ENCODE measurements at regions not wholly inside any gene's neighbourhood (a gene's known extent, or its start where the extent isn't known, plus 50 kb on each side); places are given as distances from the start of the nearest gene placed in this dataset.

DNA sequence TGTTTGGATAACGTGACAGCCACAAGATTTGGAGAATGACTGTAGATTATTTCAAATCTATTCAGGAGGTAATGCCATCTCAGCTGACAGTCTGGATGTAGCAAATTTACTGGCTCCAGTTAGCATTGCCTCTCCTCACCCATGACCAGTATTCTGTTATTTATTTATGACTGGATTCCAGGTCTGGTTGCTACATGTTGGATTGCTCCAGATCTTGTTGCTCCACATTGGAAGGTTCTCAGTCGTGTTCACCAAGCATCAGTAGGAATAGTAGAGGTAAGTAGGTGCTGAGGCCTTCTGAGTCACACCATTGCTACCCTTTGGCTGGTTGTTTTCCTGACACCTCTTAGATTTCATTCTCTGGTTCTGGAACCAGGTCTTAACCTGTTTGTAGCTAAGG is 69.5 kb upstream of the ELOVL5 start:
- no peak for DNase-seq (ENCODE audit: extremely low read depth, low read depth)
- H3K4me3 ChIP-seq (replicated peaks; ENCODE audit: low read depth, low read length), result no peak overlapping the region
- TF ChIP-seq CTCF (IDR thresholded peaks at IDR 0.05; ENCODE audit: low read depth, low read length, missing control alignments), result no peak

- H3K4me3 ChIP-seq (replicated peaks; ENCODE audit: low read depth, low read length), result no peak overlapping the region
- no peak for DNase-seq (ENCODE audit: extremely low read depth, low read depth)
- no peak for TF ChIP-seq CTCF (IDR thresholded peaks at IDR 0.05; ENCODE audit: low read depth, low read length, missing control alignments)
These were observed 68.4 kb upstream of the ELOVL5 start for GRCh38 chr6:53417141-53417540.

DNA sequence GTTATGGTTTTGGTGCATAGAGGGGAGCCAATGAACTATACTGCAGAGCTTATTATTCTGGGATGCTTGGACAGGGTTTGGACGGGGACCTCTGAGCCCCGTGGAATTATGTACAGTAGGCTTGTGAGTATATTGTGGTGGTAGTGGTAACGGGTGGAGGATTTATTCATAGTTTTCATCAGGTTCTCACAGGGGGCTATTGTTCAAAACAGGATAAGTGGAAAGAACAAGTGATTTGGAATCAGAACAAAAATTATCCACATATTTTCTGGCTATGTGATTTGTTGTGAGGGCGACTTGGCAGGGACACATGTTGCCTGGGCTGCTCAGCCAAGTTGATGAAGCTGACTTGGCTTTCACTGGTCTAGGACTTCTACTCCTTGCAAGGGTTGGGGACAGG is 64.6 kb upstream of the ELOVL5 start:
- H3K4me3 ChIP-seq (replicated peaks; ENCODE audit: low read depth, low read length), result no peak overlapping the region
- TF ChIP-seq CTCF (IDR thresholded peaks at IDR 0.05; ENCODE audit: low read depth, low read length, missing control alignments), result no peak
- no peak for DNase-seq (ENCODE audit: extremely low read depth, low read depth)

- H3K4me3 ChIP-seq (replicated peaks; ENCODE audit: low read depth, low read length), result no peak overlapping the region
- no peak for TF ChIP-seq CTCF (IDR thresholded peaks at IDR 0.05; ENCODE audit: low read depth, low read length, missing control alignments)
- no peak for DNase-seq (ENCODE audit: extremely low read depth, low read depth)
These were observed 64.0 kb upstream of the ELOVL5 start for GRCh38 chr6:53412751-53413150.

GRCh38 chr6:53412021-53412715 is 63.4 kb upstream of the ELOVL5 start:
- DNase-seq (ENCODE audit: extremely low read depth, low read depth), result no peak
- no peak for TF ChIP-seq CTCF (IDR thresholded peaks at IDR 0.05; ENCODE audit: low read depth, low read length, missing control alignments)
- H3K4me3 ChIP-seq (replicated peaks; ENCODE audit: low read depth, low read length), result no peak overlapping the region

DNA sequence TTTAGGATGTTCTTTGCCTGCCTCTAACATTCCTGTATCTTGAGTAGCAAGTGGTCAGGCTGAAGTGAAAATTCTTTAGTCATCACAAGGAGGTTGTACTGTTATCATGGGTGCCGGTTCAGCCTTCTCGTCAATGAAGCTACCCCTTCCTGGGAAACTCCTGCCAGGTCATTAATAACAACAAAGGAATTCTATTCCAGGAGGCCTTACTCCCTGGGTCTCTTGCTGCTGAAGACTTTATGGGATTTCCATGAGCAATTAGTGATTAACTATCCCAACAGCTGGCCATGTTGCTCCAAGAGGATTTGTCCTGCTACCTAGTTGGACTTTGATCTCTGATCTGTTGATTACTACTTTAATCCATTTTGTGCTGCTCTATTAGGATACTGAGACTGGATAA is 62.7 kb upstream of the ELOVL5 start:
- H3K4me3 ChIP-seq (replicated peaks; ENCODE audit: low read depth, low read length), result no peak overlapping the region
- TF ChIP-seq CTCF (IDR thresholded peaks at IDR 0.05; ENCODE audit: low read depth, low read length, missing control alignments), result no peak
- no peak for DNase-seq (ENCODE audit: extremely low read depth, low read depth)
